Ishikawa (cell line): ENCODE measurements at regions not wholly inside any gene's neighbourhood (a gene's known extent, or its start where the extent isn't known, plus 50 kb on each side); places are given as distances from the start of the nearest gene placed in this dataset.

Source experiments
- CEBPB ChIP-seq: IDR thresholded peaks from 2 replicates; pipeline ENCODE4 v1.6.1; 2012
- CREB1 ChIP-seq: IDR thresholded peaks from 2 replicates; pipeline ENCODE4 v1.6.1; 2012; ENCODE audit warnings: low read depth

DNA sequence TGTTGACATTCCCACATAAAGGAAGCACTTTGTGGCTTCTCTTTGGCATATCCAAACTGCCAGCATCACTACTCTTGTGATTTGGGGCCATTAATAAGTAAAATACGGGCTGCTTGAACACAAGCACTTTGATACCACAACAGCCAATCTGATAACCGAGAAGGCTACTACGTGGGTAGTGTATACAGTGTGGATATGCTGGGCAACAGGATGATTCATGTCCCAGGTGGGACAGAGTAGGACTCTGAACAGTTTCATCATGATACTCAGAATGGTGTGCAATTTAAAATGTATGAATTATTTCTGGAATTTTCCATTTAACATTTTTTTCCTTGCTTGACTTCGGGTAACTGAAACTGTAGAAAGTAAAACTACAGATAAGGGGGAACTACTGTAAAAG, 225.0 kb upstream of the DDHD1 start:
- TF ChIP-seq CREB1 (no peak), CEBPB (no peak)
